ENCODE measurements at regions not wholly inside any gene's neighbourhood (a gene's known extent, or its start where the extent isn't known, plus 50 kb on each side); places are given as distances from the start of the nearest gene placed in this dataset.

DNA sequence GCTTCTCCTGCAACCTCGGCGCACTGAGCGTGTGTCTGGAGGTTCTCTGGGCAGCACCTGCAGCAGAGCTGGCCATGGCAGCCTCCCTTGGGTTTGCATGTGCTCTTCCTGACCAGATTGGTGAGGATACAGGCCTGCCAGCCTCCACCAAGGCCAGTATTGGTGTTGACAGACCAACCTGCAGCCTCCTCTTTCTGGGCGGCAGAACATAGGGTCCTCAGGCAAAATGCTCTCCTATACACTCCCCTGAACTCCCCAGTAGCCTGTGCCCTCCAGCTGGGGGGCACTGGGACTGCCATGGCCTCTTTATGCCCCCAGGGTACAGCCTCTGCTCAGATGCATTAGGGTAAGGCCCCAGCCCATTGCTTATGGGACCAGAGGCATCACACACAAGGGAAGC, 131.9 kb upstream of the SPRED2 start:
- no peak for TF ChIP-seq BRCA1 (IDR thresholded peaks at IDR 0.05; ENCODE audit: low read depth, low read length)
- TF ChIP-seq, protein P1, sequence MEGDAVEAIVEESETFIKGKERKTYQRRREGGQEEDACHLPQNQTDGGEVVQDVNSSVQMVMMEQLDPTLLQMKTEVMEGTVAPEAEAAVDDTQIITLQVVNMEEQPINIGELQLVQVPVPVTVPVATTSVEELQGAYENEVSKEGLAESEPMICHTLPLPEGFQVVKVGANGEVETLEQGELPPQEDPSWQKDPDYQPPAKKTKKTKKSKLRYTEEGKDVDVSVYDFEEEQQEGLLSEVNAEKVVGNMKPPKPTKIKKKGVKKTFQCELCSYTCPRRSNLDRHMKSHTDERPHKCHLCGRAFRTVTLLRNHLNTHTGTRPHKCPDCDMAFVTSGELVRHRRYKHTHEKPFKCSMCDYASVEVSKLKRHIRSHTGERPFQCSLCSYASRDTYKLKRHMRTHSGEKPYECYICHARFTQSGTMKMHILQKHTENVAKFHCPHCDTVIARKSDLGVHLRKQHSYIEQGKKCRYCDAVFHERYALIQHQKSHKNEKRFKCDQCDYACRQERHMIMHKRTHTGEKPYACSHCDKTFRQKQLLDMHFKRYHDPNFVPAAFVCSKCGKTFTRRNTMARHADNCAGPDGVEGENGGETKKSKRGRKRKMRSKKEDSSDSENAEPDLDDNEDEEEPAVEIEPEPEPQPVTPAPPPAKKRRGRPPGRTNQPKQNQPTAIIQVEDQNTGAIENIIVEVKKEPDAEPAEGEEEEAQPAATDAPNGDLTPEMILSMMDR (IDR thresholded peaks at IDR 0.05; ENCODE audit: control extremely low read depth in 1 of 3, insufficient read depth in 1 of 3, low read depth in 1 of 3, low read length in 3 of 3) = no peak
